ENCODE measurements at regions not wholly inside any gene's neighbourhood (a gene's known extent, or its start where the extent isn't known, plus 50 kb on each side); places are given as distances from the start of the nearest gene placed in this dataset.

DNA sequence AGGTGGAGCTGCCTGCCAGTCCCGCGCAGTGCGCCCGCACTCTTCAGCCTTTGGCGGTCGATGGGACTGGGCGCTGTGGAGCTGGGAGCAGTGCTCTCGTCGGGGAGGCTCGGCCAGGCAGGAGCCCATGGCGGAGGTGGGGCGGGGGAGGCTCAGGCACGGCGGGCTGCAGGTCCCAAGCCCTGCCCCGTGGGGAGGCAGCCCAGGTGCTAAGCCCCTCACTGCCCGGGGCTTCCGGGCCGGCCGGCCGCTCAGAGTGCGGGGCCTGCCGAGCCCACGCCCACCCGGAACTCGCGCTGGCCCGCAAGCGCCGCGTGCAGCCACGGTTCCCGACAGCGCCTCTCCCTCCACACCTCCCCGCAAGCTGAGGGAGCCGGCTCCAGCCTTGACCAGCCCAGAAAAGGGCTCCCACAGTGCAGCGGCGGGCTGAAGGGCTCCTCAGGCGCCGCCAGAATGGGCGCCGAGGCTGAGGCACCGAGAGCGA lies 316.4 kb downstream of the RND3 start:
- Histone ChIP-seq H3K4me3 (ENCODE audit: control insufficient read depth in 2 of 3, extremely low read depth in 1 of 3, insufficient read depth in 2 of 3, low read depth in 1 of 3, low read length in 3 of 3) (no peak overlapping the region), H3K9ac (ENCODE audit: control insufficient read depth, extremely low read depth, insufficient read depth, low read length) (no peak overlapping the region), H3K27me3 (ENCODE audit: control insufficient read depth, extremely low read depth, insufficient read depth, low read length) (no peaks in the 10 kb centered on the region), H3K4me2 (ENCODE audit: control insufficient read depth, extremely low read depth, insufficient read depth, low read depth, low read length) (no peak overlapping the region), H3K9me3 (ENCODE audit: control insufficient read depth, low read depth, low read length) (no peaks in the 10 kb centered on the region), H3K9me1 (ENCODE audit: control insufficient read depth, extremely low read depth, insufficient read depth, low read length) (no peaks in the 10 kb centered on the region), H2AFZ (ENCODE audit: control insufficient read depth, low read length) (no peak overlapping the region), H3K4me1 (ENCODE audit: control insufficient read depth, extremely low read depth, insufficient read depth, low read length) (peaks cover 22% of the 10 kb centered on the region), H3K36me3 (ENCODE audit: control insufficient read depth in 2 of 2, extremely low read depth in 1 of 2, insufficient read depth in 2 of 2, low read length in 2 of 2) (no peaks in the 10 kb centered on the region), H4K20me1 (ENCODE audit: control insufficient read depth, extremely low read depth, insufficient read depth, low read length) (no peaks in the 10 kb centered on the region), H3K79me2 (ENCODE audit: control insufficient read depth, insufficient read depth, low read length) (no peaks in the 10 kb centered on the region), H3K27ac (ENCODE audit: control insufficient read depth, insufficient read depth, low read length) (no peak overlapping the region)
- dilution Hi-C loops (cut with MboI; ENCODE audit: extremely low pct_ligation_motif_present, low sequenced_read_pairs): no loop called here
- DNase-seq (ENCODE audit: low read depth, low spot score) (no peak), FAIRE-seq (no peak)
- no peak for TF ChIP-seq EZH2 (IDR thresholded peaks at IDR 0.05; ENCODE audit: low read length)
- TF ChIP-seq, protein P1, sequence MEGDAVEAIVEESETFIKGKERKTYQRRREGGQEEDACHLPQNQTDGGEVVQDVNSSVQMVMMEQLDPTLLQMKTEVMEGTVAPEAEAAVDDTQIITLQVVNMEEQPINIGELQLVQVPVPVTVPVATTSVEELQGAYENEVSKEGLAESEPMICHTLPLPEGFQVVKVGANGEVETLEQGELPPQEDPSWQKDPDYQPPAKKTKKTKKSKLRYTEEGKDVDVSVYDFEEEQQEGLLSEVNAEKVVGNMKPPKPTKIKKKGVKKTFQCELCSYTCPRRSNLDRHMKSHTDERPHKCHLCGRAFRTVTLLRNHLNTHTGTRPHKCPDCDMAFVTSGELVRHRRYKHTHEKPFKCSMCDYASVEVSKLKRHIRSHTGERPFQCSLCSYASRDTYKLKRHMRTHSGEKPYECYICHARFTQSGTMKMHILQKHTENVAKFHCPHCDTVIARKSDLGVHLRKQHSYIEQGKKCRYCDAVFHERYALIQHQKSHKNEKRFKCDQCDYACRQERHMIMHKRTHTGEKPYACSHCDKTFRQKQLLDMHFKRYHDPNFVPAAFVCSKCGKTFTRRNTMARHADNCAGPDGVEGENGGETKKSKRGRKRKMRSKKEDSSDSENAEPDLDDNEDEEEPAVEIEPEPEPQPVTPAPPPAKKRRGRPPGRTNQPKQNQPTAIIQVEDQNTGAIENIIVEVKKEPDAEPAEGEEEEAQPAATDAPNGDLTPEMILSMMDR (optimal IDR thresholded peaks at IDR 0.05 in 1 of 3, IDR thresholded peaks at IDR 0.05 in 1 of 3, conservative IDR thresholded peaks at IDR 0.05 in 1 of 3; ENCODE audit: extremely low read depth in 1 of 3, insufficient read depth in 2 of 3, low read length in 3 of 3): no peak

DNA sequence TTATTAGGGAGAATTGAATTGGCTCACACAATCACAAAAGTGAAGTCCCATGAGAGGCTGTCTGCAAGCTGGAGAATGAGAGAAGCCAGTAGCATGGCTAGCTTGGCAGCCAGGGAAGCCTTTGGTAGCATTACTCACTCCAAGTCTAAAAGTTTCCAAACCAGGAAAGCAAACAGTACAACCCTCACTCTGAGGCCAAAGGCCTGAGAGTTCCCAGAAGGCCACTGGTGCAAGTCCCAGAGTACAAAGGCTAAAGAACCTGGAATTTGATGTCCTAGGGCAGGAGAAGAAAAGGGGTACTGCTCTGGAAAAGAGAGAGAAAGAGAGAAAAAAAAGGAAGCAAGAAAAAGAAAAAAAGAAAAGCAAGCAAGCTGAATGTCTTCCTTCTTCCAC lies 318.2 kb downstream of the RND3 start:
- no peak for FAIRE-seq
- H3K27ac ChIP-seq (ENCODE audit: control insufficient read depth, insufficient read depth, low read length): no peak overlapping the region
- H3K36me3 ChIP-seq (ENCODE audit: control insufficient read depth in 2 of 2, extremely low read depth in 1 of 2, insufficient read depth in 2 of 2, low read length in 2 of 2): no peaks in the 10 kb centered on the region
- peaks cover 23% of the 10 kb centered on the region for H3K4me1 ChIP-seq (ENCODE audit: control insufficient read depth, extremely low read depth, insufficient read depth, low read length)
- no peak overlapping the region for H2AFZ ChIP-seq (ENCODE audit: control insufficient read depth, low read length)
- no peak overlapping the region for H3K4me3 ChIP-seq (ENCODE audit: control insufficient read depth in 2 of 3, extremely low read depth in 1 of 3, insufficient read depth in 2 of 3, low read depth in 1 of 3, low read length in 3 of 3)
- H3K4me2 ChIP-seq (ENCODE audit: control insufficient read depth, extremely low read depth, insufficient read depth, low read depth, low read length): no peak overlapping the region
- TF ChIP-seq EZH2 (IDR thresholded peaks at IDR 0.05; ENCODE audit: low read length): no peak
- TF ChIP-seq, protein P1 (optimal IDR thresholded peaks at IDR 0.05 in 1 of 3, IDR thresholded peaks at IDR 0.05 in 1 of 3, conservative IDR thresholded peaks at IDR 0.05 in 1 of 3; ENCODE audit: extremely low read depth in 1 of 3, insufficient read depth in 2 of 3, low read length in 3 of 3): no peak
- H3K79me2 ChIP-seq (ENCODE audit: control insufficient read depth, insufficient read depth, low read length): no peaks in the 10 kb centered on the region
- dilution Hi-C loops (cut with MboI; ENCODE audit: extremely low pct_ligation_motif_present, low sequenced_read_pairs): no loop called here
- no peaks in the 10 kb centered on the region for H3K9me3 ChIP-seq (ENCODE audit: control insufficient read depth, low read depth, low read length)
- no peak overlapping the region for H3K9ac ChIP-seq (ENCODE audit: control insufficient read depth, extremely low read depth, insufficient read depth, low read length)
- no peaks in the 10 kb centered on the region for H3K27me3 ChIP-seq (ENCODE audit: control insufficient read depth, extremely low read depth, insufficient read depth, low read length)
- H4K20me1 ChIP-seq (ENCODE audit: control insufficient read depth, extremely low read depth, insufficient read depth, low read length): no peaks in the 10 kb centered on the region
- H3K9me1 ChIP-seq (ENCODE audit: control insufficient read depth, extremely low read depth, insufficient read depth, low read length): no peaks in the 10 kb centered on the region
- no peak for DNase-seq (ENCODE audit: low read depth, low spot score)

Measured in keratinocyte (primary cell).